ENCODE measurements at regions not wholly inside any gene's neighbourhood (a gene's known extent, or its start where the extent isn't known, plus 50 kb on each side); places are given as distances from the start of the nearest gene placed in this dataset.

GRCh38 chr12:127943481-127944210 lies 323.3 kb upstream of the TMEM132C start:
- Histone ChIP-seq H2AFZ (ENCODE audit: low read depth, low read length) (no peak overlapping the region), H3K27ac (ENCODE audit: low read length) (no peak overlapping the region), H3K4me3 (ENCODE audit: low read length) (no peak overlapping the region), H3K4me2 (ENCODE audit: low read length) (no peak overlapping the region), H3K27me3 (ENCODE audit: insufficient read depth, low read depth, low read length) (no peaks in the 10 kb centered on the region), H3K9me2 (ENCODE audit: insufficient read depth, low read length) (no peaks in the 10 kb centered on the region), H4K20me1 (ENCODE audit: insufficient read depth) (no peaks in the 10 kb centered on the region), H3K36me3 (ENCODE audit: insufficient read depth, low read length) (no peaks in the 10 kb centered on the region), H3K9me3 (ENCODE audit: low read length) (no peaks in the 10 kb centered on the region), H3K79me2 (replicated peaks; ENCODE audit: insufficient read depth, low read length) (no peaks in the 10 kb centered on the region), H3K9ac (ENCODE audit: low read length) (no peak overlapping the region), H3F3A (ENCODE audit: insufficient read depth, low read length, poor library complexity, severe bottlenecking) (no peaks in the 10 kb centered on the region)
- TF ChIP-seq EP300 (conservative IDR thresholded peaks at IDR 0.05; ENCODE audit: poor library complexity, severe bottlenecking) (no peak), POLR2AphosphoS5 (IDR thresholded peaks at IDR 0.05) (no peak), EZH2 (IDR thresholded peaks at IDR 0.05; ENCODE audit: borderline replicate concordance, insufficient read depth, low read length, poor library complexity, severe bottlenecking) (no peak), MXI1 (conservative IDR thresholded peaks at IDR 0.05; ENCODE audit: poor library complexity, severe bottlenecking) (no peak), TAF1 (IDR thresholded peaks at IDR 0.05; ENCODE audit: low read depth) (no peak), REST (IDR thresholded peaks at IDR 0.05; ENCODE audit: borderline replicate concordance) (no peak), SMC3 (conservative IDR thresholded peaks at IDR 0.05; ENCODE audit: poor library complexity) (no peak), CTCF (IDR thresholded peaks at IDR 0.05; ENCODE audit: poor library complexity, severe bottlenecking) (no peak), RAD21 (conservative IDR thresholded peaks at IDR 0.05) (no peak)

GRCh38 chr12:127944211-127944899 lies 322.6 kb upstream of the TMEM132C start:
- TF ChIP-seq POLR2AphosphoS5 (IDR thresholded peaks at IDR 0.05) = no peak
- no peak for TF ChIP-seq EP300 (conservative IDR thresholded peaks at IDR 0.05; ENCODE audit: poor library complexity, severe bottlenecking)
- no peak for TF ChIP-seq MXI1 (conservative IDR thresholded peaks at IDR 0.05; ENCODE audit: poor library complexity, severe bottlenecking)
- TF ChIP-seq EZH2 (IDR thresholded peaks at IDR 0.05; ENCODE audit: borderline replicate concordance, insufficient read depth, low read length, poor library complexity, severe bottlenecking) = no peak
- TF ChIP-seq SMC3 (conservative IDR thresholded peaks at IDR 0.05; ENCODE audit: poor library complexity) = no peak
- TF ChIP-seq TAF1 (IDR thresholded peaks at IDR 0.05; ENCODE audit: low read depth) = no peak
- no peak for TF ChIP-seq REST (IDR thresholded peaks at IDR 0.05; ENCODE audit: borderline replicate concordance)
- TF ChIP-seq RAD21 (conservative IDR thresholded peaks at IDR 0.05) = no peak
- no peak for TF ChIP-seq CTCF (IDR thresholded peaks at IDR 0.05; ENCODE audit: poor library complexity, severe bottlenecking)
- H3K4me2 ChIP-seq (ENCODE audit: low read length) = no peak overlapping the region
- H3K4me3 ChIP-seq (ENCODE audit: low read length) = no peak overlapping the region
- H2AFZ ChIP-seq (ENCODE audit: low read depth, low read length) = no peak overlapping the region
- no peaks in the 10 kb centered on the region for H3K9me2 ChIP-seq (ENCODE audit: insufficient read depth, low read length)
- no peaks in the 10 kb centered on the region for H3K79me2 ChIP-seq (replicated peaks; ENCODE audit: insufficient read depth, low read length)
- H3K27ac ChIP-seq (ENCODE audit: low read length) = no peak overlapping the region
- H3K9me3 ChIP-seq (ENCODE audit: low read length) = no peaks in the 10 kb centered on the region
- no peaks in the 10 kb centered on the region for H3K36me3 ChIP-seq (ENCODE audit: insufficient read depth, low read length)
- H3F3A ChIP-seq (ENCODE audit: insufficient read depth, low read length, poor library complexity, severe bottlenecking) = no peaks in the 10 kb centered on the region
- no peak overlapping the region for H3K9ac ChIP-seq (ENCODE audit: low read length)
- no peaks in the 10 kb centered on the region for H4K20me1 ChIP-seq (ENCODE audit: insufficient read depth)
- no peaks in the 10 kb centered on the region for H3K27me3 ChIP-seq (ENCODE audit: insufficient read depth, low read depth, low read length)
